HG03196 (cell line): ENCODE measurements at regions not wholly inside any gene's neighbourhood (a gene's known extent, or its start where the extent isn't known, plus 50 kb on each side); places are given as distances from the start of the nearest gene placed in this dataset.
"Not testable (repeated sequence)": the region's sequence is repeated elsewhere in the genome, so short reads cannot be mapped to it uniquely, and the experiment has no call there.

Source experiments
- ATAC-seq: cut with Tn5 transposase; IDR thresholded peaks from one replicate; pipeline ENCODE4 v1.9.1; 2021; ENCODE audit not compliant: unreplicated experiment

GRCh38 chr14:34139160-34140121 lies 188.6 kb upstream of the EGLN3 start:
- ATAC-seq = not testable (repeated sequence)

- ATAC-seq = no peak
Observed at GRCh38 chr14:34138175-34138574, 187.3 kb upstream of the EGLN3 start.

- no peak for ATAC-seq
Observed at GRCh38 chr14:34137001-34137745, 186.3 kb upstream of the EGLN3 start.

- no peak for ATAC-seq
Observed at GRCh38 chr14:34135492-34135891, 184.6 kb upstream of the EGLN3 start.

- ATAC-seq = no peak
Observed at GRCh38 chr14:34134484-34134883, 183.6 kb upstream of the EGLN3 start.

GRCh38 chr14:34129927-34130552 lies 179.2 kb upstream of the EGLN3 start:
- ATAC-seq = no peak

GRCh38 chr14:34128665-34129064 lies 177.8 kb upstream of the EGLN3 start:
- no peak for ATAC-seq

- no peak for ATAC-seq
Observed at GRCh38 chr14:34126586-34126985, 175.7 kb upstream of the EGLN3 start.

- no peak for ATAC-seq
Observed at GRCh38 chr14:34124585-34124984, 173.7 kb upstream of the EGLN3 start.

- ATAC-seq = no peak
Observed at GRCh38 chr14:34122650-34123049, 171.8 kb upstream of the EGLN3 start.

- ATAC-seq = no peak
Observed at GRCh38 chr14:34122081-34122480, 171.2 kb upstream of the EGLN3 start.

- no peak for ATAC-seq
Observed at GRCh38 chr14:34120185-34120977, 169.5 kb upstream of the EGLN3 start.

- no peak for ATAC-seq
Observed at GRCh38 chr14:34119107-34119858, 168.4 kb upstream of the EGLN3 start.

GRCh38 chr14:34113991-34114390 lies 163.1 kb upstream of the EGLN3 start:
- ATAC-seq = no peak

GRCh38 chr14:34113005-34113511 lies 162.2 kb upstream of the EGLN3 start:
- ATAC-seq = no peak

GRCh38 chr14:34111953-34112352 lies 161.1 kb upstream of the EGLN3 start:
- no peak for ATAC-seq

GRCh38 chr14:34111505-34111904 lies 160.6 kb upstream of the EGLN3 start:
- no peak for ATAC-seq

GRCh38 chr14:34110531-34110930 lies 159.7 kb upstream of the EGLN3 start:
- no peak for ATAC-seq

- no peak for ATAC-seq
Observed at GRCh38 chr14:34107441-34107840, 156.6 kb upstream of the EGLN3 start.

- ATAC-seq = no peak
Observed at GRCh38 chr14:34106310-34106709, 155.4 kb upstream of the EGLN3 start.
